ENCODE measurements at regions not wholly inside any gene's neighbourhood (a gene's known extent, or its start where the extent isn't known, plus 50 kb on each side); places are given as distances from the start of the nearest gene placed in this dataset.

DNA sequence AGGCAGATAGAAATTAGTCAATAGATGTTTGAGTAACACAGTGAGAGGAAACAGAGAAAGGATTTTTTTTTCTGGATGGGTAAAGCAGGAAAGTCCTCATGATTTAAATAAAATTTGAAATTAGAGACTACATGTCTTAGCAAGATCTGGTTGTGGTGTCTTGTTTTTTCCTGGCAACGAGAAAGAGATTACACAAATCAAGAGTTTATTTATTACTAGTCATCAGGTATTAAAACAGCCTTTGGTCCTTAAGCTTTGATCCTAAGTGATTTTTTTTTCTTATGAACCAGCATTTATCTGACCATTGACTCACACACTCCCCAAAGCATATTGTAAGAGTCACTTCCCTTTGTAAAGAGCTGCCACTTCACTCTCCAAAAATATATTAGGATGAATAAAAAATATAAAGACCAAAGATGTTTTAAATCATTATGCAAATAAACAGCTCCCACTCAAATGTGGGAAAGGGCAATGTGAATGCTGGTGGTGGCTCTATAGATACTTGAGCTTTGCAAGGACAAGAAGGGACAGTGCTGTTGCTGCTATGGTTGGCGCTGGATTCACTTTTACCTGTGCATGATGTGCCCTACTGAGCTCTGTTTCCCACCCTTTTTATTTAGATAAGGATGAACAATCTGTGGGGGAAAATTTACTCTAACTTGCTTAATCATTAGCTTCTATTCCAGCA is 1726.5 kb downstream of the MAT2B start (continued):
- TF ChIP-seq NR3C1 (CRISPR knock-in tag; conservative IDR thresholded peaks at IDR 0.05; ENCODE audit: low read depth) (no peak), ATF1 (CRISPR knock-in tag; IDR thresholded peaks at IDR 0.05) (no peak), NFE2L1 (CRISPR knock-in tag; IDR thresholded peaks at IDR 0.05) (no peak), SMAD3 (CRISPR knock-in tag; IDR thresholded peaks at IDR 0.05; ENCODE audit: borderline replicate concordance) (no peak), NFATC4 (CRISPR knock-in tag; IDR thresholded peaks at IDR 0.05) (no peak), FOXK1 (CRISPR knock-in tag; IDR thresholded peaks at IDR 0.05) (no peak), NR2C2 (CRISPR knock-in tag; IDR thresholded peaks at IDR 0.05) (no peak)
- TF ChIP-seq, protein P1, sequence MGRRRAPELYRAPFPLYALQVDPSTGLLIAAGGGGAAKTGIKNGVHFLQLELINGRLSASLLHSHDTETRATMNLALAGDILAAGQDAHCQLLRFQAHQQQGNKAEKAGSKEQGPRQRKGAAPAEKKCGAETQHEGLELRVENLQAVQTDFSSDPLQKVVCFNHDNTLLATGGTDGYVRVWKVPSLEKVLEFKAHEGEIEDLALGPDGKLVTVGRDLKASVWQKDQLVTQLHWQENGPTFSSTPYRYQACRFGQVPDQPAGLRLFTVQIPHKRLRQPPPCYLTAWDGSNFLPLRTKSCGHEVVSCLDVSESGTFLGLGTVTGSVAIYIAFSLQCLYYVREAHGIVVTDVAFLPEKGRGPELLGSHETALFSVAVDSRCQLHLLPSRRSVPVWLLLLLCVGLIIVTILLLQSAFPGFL (CRISPR knock-in tag; IDR thresholded peaks at IDR 0.05; ENCODE audit: borderline replicate concordance) = no peak

DNA sequence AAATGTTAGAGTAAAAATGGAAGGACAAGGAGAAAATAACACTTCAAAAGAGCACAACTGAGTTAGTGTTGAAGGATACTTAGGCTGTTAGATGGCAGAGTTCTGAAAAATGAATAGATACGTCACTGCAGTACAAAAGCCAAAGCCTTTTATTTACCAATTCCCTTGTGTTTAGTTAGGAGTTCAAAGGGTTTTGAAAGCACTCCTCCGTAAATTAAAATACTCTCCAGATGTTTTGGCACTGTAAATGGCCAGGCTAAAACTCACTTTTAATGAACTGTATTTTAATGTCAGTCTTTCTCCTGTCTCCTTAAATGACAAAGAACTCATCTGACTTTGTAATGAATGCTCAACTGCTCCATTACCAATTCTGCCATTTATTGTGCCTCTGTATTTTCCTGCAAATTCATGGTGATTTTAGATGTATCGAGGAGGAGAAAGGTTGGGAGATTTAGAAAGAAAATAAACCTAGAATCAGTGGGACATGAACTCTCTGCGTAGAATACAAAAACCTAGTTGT is 1727.2 kb downstream of the MAT2B start:
- Mint-ChIP-seq H3K27ac (peak overlapping the region; percentile 97), H3K4me1 (peaks cover 61% of the 10 kb centered on the region), H3K4me3 (peak overlapping the region; percentile 45), H3K9me3 (peaks cover 23% of the 10 kb centered on the region), H3K27me3 (ENCODE audit: low read depth) (no peaks in the 10 kb centered on the region), H3K36me3 (peaks cover 30% of the 10 kb centered on the region)
- CTCF ChIA-PET = no interaction called here
- ATAC-seq (peak; percentile 75), DNase-seq (ENCODE audit: low spot score) (no peak)
- POLR2A ChIA-PET = no interaction called here
- 0 out of 2 replicates have a peak, but pooled peaks have one; percentile 17 for TF ChIP-seq ETV6 (CRISPR knock-in tag; IDR thresholded peaks at IDR 0.05)
- TF ChIP-seq AFF4 (CRISPR knock-in tag; IDR thresholded peaks at IDR 0.05; ENCODE audit: borderline replicate concordance) = 0 out of 2 replicates have a peak, but pooled peaks have one; percentile 22
- no peak for TF ChIP-seq FOXP1 (CRISPR knock-in tag; IDR thresholded peaks at IDR 0.05; ENCODE audit: borderline replicate concordance)
- TF ChIP-seq, protein P2, sequence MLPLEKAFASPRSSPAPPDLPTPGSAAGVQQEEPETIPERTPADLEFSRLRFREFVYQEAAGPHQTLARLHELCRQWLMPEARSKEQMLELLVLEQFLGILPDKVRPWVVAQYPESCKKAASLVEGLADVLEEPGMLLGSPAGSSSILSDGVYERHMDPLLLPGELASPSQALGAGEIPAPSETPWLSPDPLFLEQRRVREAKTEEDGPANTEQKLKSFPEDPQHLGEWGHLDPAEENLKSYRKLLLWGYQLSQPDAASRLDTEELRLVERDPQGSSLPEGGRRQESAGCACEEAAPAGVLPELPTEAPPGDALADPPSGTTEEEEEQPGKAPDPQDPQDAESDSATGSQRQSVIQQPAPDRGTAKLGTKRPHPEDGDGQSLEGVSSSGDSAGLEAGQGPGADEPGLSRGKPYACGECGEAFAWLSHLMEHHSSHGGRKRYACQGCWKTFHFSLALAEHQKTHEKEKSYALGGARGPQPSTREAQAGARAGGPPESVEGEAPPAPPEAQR (CRISPR knock-in tag; IDR thresholded peaks at IDR 0.05) = no peak
- TF ChIP-seq FOXJ3 (CRISPR knock-in tag; IDR thresholded peaks at IDR 0.05; ENCODE audit: borderline replicate concordance) = no peak
- TF ChIP-seq, protein P3, sequence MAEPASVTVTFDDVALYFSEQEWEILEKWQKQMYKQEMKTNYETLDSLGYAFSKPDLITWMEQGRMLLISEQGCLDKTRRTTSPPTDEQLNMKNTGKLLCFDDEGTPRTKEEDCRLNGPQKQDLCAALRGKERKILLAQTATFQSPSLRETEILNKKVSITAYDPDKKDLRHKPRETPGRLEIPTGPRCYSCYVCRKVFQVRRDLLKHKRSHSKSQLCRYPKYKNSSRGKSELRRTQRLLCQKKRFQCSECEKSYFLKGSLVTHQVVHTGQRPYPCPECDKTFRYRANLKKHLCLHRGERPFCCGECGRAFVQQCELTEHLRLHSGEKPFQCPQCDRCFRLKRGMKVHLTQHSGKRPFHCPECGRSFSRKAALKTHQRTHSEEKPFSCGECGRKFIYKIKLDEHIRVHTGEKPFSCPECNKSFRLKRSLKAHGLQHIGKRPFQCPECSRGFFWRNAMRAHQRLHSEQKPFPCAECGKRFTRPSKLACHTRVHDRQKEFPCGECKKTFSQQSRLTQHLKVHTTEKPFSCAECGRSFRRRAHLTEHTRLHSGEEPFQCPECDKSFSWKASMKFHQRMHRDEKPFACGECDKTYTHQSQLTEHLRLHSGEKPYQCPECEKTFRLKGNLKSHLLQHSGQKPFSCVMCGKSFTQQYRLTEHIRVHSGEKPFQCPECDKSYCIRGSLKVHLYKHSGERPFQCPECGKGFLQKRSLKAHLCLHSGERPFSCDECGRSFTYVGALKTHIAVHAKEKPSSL (CRISPR knock-in tag; conservative IDR thresholded peaks at IDR 0.05) = no peak
- TF ChIP-seq, protein P4, sequence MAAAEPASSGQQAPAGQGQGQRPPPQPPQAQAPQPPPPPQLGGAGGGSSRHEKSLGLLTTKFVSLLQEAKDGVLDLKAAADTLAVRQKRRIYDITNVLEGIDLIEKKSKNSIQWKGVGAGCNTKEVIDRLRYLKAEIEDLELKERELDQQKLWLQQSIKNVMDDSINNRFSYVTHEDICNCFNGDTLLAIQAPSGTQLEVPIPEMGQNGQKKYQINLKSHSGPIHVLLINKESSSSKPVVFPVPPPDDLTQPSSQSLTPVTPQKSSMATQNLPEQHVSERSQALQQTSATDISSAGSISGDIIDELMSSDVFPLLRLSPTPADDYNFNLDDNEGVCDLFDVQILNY (CRISPR knock-in tag; IDR thresholded peaks at IDR 0.05) = no peak
- TF ChIP-seq NFATC4 (CRISPR knock-in tag; IDR thresholded peaks at IDR 0.05) = no peak
- TF ChIP-seq JAZF1 (CRISPR knock-in tag; IDR thresholded peaks at IDR 0.05) = no peak
- TF ChIP-seq NR1H2 (CRISPR knock-in tag; IDR thresholded peaks at IDR 0.05) = no peak
- TF ChIP-seq, protein P5, sequence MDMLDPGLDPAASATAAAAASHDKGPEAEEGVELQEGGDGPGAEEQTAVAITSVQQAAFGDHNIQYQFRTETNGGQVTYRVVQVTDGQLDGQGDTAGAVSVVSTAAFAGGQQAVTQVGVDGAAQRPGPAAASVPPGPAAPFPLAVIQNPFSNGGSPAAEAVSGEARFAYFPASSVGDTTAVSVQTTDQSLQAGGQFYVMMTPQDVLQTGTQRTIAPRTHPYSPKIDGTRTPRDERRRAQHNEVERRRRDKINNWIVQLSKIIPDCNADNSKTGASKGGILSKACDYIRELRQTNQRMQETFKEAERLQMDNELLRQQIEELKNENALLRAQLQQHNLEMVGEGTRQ (CRISPR knock-in tag; IDR thresholded peaks at IDR 0.05) = no peak
- TF ChIP-seq NFE2L1 (CRISPR knock-in tag; IDR thresholded peaks at IDR 0.05) = no peak
- peak; percentile 79; the same call in 1 of the 2 replicates for TF ChIP-seq FOXP4 (CRISPR knock-in tag; IDR thresholded peaks at IDR 0.05)
- TF ChIP-seq GTF2I (CRISPR knock-in tag; conservative IDR thresholded peaks at IDR 0.05) = no peak
